ENCODE measurements at regions not wholly inside any gene's neighbourhood (a gene's known extent, or its start where the extent isn't known, plus 50 kb on each side); places are given as distances from the start of the nearest gene placed in this dataset.
"Not testable (repeated sequence)": the region's sequence is repeated elsewhere in the genome, so short reads cannot be mapped to it uniquely, and the experiment has no call there.

DNA sequence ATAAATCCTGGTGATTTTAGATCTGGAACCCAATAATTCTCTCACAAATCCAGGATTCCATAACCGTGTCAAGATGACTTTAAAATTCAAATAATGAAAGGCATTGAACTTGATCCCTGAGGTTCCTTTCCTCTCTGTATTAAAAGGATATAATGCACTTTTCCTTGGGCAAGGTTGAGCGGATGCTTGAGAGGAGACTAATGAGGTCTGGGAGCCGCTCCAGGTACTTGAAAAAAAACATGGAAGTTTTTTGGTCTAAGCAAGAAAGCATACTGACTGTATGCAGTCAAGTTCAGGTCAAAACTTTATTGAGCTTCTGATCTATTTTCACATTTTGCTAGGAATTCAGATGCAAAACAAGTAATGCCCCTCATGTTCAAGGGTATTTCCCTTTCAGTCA, 318.5 kb downstream of the RAD51AP2 start:
- H3K9me3 ChIP-seq, result no peaks in the 10 kb centered on the region
- no peaks in the 10 kb centered on the region for H3K36me3 ChIP-seq
- no peak overlapping the region for H3K4me3 ChIP-seq
- no peak for DNase-seq
- H3K27me3 ChIP-seq, result no peaks in the 10 kb centered on the region; the same call in 1 of the 2 replicates

- Histone ChIP-seq H3K9me3 (no peaks in the 10 kb centered on the region), H3K4me3 (no peak overlapping the region), H3K36me3 (no peaks in the 10 kb centered on the region), H3K27me3 (no peaks in the 10 kb centered on the region; the same call in 1 of the 2 replicates)
- DNase-seq, result no peak
These were observed 321.9 kb downstream of the RAD51AP2 start for GRCh38 chr2:17196380-17196779.

- H3K9me3 ChIP-seq, result no peaks in the 10 kb centered on the region
- no peaks in the 10 kb centered on the region; the same call in 1 of the 2 replicates for H3K27me3 ChIP-seq
- H3K36me3 ChIP-seq, result no peaks in the 10 kb centered on the region
- H3K4me3 ChIP-seq, result no peak overlapping the region
- no peak for DNase-seq
These were observed 323.2 kb downstream of the RAD51AP2 start for GRCh38 chr2:17195016-17195415.

- H3K36me3 ChIP-seq, result no peaks in the 10 kb centered on the region
- no peak for DNase-seq
- H3K9me3 ChIP-seq, result no peaks in the 10 kb centered on the region
- H3K27me3 ChIP-seq, result no peaks in the 10 kb centered on the region; the same call in 1 of the 2 replicates
- no peak overlapping the region for H3K4me3 ChIP-seq
These were observed 324.2 kb downstream of the RAD51AP2 start for GRCh38 chr2:17194083-17194482.

- not testable (repeated sequence) for DNase-seq, H3K4me3 ChIP-seq, H3K36me3 ChIP-seq, H3K27me3 ChIP-seq, H3K9me3 ChIP-seq
These were observed 324.8 kb downstream of the RAD51AP2 start for GRCh38 chr2:17193433-17193890.

DNA sequence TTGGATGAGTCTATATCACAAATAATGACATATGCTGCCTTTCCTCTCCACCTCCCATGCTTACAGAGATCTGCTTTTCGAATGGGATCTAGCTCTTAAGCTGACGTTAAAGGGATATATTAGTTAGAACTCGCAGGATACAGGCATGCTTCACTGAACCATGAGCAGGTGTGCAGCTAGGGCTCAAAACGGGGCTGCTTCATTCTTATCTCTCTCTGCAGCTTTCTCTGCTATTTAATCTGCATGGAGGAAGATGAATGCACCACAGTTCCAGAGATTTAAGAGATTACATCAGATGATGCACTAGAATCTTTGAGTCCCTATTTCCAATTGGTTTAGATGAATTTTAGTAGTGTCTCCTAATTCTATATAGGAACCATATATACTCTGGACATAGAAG, 327.0 kb downstream of the RAD51AP2 start:
- Histone ChIP-seq H3K9me3 (no peaks in the 10 kb centered on the region), H3K27me3 (no peaks in the 10 kb centered on the region; the same call in 1 of the 2 replicates), H3K4me3 (no peak overlapping the region), H3K36me3 (no peaks in the 10 kb centered on the region)
- DNase-seq, result no peak

DNA sequence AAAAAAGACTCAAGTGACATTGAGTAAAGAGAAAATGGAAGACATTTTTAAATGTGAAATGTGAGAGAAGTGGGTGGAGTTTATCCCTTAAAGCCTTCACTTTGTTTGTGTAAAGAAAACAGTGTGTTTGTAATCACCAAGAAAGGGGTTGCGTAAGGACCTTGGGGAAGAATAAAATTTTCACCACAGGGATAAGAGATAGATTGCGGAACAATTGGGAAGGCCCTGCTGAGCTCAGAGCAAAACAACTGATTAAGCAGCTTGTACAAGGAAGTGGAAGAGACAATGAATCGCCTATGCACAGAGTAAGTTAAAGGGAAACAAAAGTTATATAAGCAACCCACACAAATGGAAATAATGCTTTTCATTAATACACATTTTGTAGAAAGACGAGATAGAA, 327.7 kb downstream of the RAD51AP2 start:
- no peaks in the 10 kb centered on the region for H3K9me3 ChIP-seq
- no peaks in the 10 kb centered on the region for H3K36me3 ChIP-seq
- no peak for DNase-seq
- no peak overlapping the region for H3K4me3 ChIP-seq
- no peaks in the 10 kb centered on the region; the same call in 1 of the 2 replicates for H3K27me3 ChIP-seq

- no peak for DNase-seq
- H3K9me3 ChIP-seq, result no peaks in the 10 kb centered on the region
- H3K36me3 ChIP-seq, result no peaks in the 10 kb centered on the region
- no peaks in the 10 kb centered on the region for H3K27me3 ChIP-seq
- no peak overlapping the region for H3K4me3 ChIP-seq
These were observed 329.5 kb downstream of the RAD51AP2 start for GRCh38 chr2:17188721-17189120.

- no peaks in the 10 kb centered on the region for H3K27me3 ChIP-seq
- DNase-seq, result no peak
- H3K4me3 ChIP-seq, result no peak overlapping the region
- no peaks in the 10 kb centered on the region for H3K36me3 ChIP-seq
- H3K9me3 ChIP-seq, result no peaks in the 10 kb centered on the region
These were observed 333.7 kb downstream of the RAD51AP2 start for GRCh38 chr2:17184512-17184911.

- no peaks in the 10 kb centered on the region for H3K36me3 ChIP-seq
- DNase-seq, result no peak
- no peaks in the 10 kb centered on the region for H3K27me3 ChIP-seq
- H3K9me3 ChIP-seq, result no peaks in the 10 kb centered on the region
- H3K4me3 ChIP-seq, result no peak overlapping the region
These were observed 335.8 kb downstream of the RAD51AP2 start for GRCh38 chr2:17182399-17182798.

- Histone ChIP-seq H3K27me3 (no peaks in the 10 kb centered on the region), H3K4me3 (no peak overlapping the region), H3K36me3 (no peaks in the 10 kb centered on the region), H3K9me3 (no peaks in the 10 kb centered on the region)
- DNase-seq, result no peak
These were observed 337.0 kb downstream of the RAD51AP2 start for GRCh38 chr2:17181051-17181752.

DNA sequence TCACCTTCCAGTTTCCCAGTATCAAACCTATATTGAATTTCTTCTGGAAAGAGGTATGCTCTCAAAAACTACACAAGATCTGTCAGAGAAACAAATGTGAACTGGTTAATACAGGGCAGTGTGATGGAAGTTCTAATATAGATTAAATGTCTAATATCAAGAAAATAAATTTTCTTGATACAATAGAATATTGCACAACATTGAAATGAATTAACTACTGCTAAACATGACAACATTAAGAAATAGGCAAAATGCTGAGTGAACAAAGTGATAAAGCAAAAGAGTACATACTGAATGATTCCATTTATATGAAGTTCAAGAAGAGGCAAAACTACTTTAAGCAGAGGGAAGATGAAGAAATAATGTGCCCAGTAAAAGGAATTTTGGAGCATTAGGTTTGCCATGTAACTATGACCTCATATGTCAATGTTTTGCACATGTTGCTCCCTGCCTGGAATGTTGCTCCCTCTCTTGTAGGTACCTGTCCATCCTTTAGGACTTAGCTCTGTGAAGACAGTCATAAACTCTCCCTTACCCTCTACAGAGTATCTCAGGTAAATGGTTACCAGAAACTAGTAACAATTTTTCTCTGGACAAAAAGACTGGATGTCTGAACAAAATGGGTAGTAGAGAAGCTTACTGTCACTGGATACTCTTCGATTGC, 339.0 kb downstream of the RAD51AP2 start:
- Histone ChIP-seq H3K4me3 (no peak overlapping the region), H3K9me3 (no peaks in the 10 kb centered on the region), H3K36me3 (no peaks in the 10 kb centered on the region), H3K27me3 (no peaks in the 10 kb centered on the region)
- DNase-seq, result no peak

DNA sequence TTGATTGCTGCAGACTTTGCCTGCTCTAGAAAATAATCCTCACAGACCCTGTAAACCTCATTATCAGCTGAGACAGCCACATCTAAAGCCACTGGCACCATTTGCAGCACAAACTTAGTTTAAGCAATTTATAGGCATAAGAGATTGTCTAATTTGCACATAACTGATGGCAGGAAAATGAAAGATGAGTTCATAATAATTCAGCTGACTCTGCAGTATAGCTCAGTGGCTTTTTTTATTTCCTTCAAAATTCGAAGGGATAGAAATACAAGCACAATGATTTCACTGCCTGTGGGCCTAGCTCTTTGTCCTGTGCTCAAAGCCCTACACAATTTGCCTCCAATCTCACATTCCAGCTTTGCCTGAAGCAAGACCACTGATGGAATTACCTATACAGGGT, 341.2 kb downstream of the RAD51AP2 start:
- Histone ChIP-seq H3K36me3 (no peaks in the 10 kb centered on the region), H3K4me3 (no peak overlapping the region), H3K27me3 (no peaks in the 10 kb centered on the region), H3K9me3 (no peaks in the 10 kb centered on the region)
- no peak for DNase-seq

DNA sequence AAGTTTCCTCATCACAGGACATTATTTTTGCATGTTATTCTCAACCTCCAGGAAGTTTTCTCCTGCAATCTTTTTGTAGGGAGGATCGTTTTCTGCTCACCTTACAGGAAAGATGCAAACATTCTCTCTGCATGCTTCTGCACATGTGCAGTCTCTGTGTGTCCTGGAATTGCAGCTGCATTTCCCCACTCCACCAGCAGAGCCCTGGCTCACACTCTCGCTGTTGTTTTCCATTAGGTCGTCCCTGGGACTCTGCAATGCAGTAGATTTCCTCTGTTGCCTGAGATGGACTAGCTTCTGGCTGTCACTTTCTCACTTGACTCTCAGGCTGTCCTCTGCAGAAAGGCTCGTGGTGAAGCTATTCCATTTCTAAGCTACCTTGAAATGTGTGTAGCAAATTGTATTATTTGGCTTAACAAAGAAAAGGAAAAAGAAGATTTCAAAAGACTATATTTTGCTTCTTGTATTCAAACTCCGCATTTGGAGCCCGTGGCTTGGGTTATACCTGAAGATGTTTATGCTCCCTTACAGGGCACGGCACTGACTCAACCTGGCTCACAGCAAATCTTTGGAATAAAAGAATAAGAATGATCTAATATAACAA, 346.7 kb downstream of the RAD51AP2 start:
- Histone ChIP-seq H3K9me3 (no peaks in the 10 kb centered on the region), H3K4me3 (no peak overlapping the region), H3K36me3 (no peaks in the 10 kb centered on the region), H3K27me3 (no peaks in the 10 kb centered on the region)
- peak; percentile 47 for DNase-seq

- Histone ChIP-seq H3K36me3 (no peaks in the 10 kb centered on the region), H3K9me3 (no peaks in the 10 kb centered on the region), H3K27me3 (no peaks in the 10 kb centered on the region), H3K4me3 (no peak overlapping the region)
- DNase-seq, result peak; percentile 59
These were observed 351.7 kb downstream of the RAD51AP2 start for GRCh38 chr2:17166506-17166905.

DNA sequence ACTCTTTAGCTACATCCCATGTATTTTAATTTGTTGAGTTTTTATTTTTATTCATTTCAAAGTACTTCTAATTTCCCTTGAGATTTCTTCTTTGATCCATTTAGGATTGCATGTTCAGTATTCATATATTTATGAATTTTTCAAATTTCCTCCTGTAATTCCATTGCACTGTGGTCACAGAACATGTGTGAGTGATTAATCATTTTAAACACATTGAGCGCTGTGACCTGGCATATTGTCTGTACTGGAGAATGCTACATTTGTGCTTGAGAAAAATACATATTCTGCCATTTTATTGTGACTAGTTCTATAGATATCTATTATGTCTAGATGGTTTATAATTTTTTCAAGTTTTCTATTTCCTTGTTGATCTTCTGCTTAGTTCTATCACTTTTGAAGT, 353.7 kb downstream of the RAD51AP2 start:
- DNase-seq, result no peak
- no peaks in the 10 kb centered on the region for H3K9me3 ChIP-seq
- no peak overlapping the region for H3K4me3 ChIP-seq
- no peaks in the 10 kb centered on the region for H3K36me3 ChIP-seq
- H3K27me3 ChIP-seq, result no peaks in the 10 kb centered on the region

GRCh38 chr2:17163638-17164037, 354.6 kb downstream of the RAD51AP2 start:
- no peak for DNase-seq
- Histone ChIP-seq H3K27me3 (no peaks in the 10 kb centered on the region), H3K4me3 (no peak overlapping the region), H3K36me3 (no peaks in the 10 kb centered on the region), H3K9me3 (no peaks in the 10 kb centered on the region)

GRCh38 chr2:17162713-17163112, 355.5 kb downstream of the RAD51AP2 start:
- Histone ChIP-seq H3K36me3 (no peaks in the 10 kb centered on the region), H3K9me3 (no peaks in the 10 kb centered on the region), H3K27me3 (no peaks in the 10 kb centered on the region), H3K4me3 (no peak overlapping the region)
- no peak for DNase-seq
